GM12873 (cell line): ENCODE measurements at regions not wholly inside any gene's neighbourhood (a gene's known extent, or its start where the extent isn't known, plus 50 kb on each side); places are given as distances from the start of the nearest gene placed in this dataset.

Source experiments
- CTCF ChIP-seq: IDR thresholded peaks from 2 replicates; pipeline ENCODE4 v1.5.1; 2012; ENCODE audit warnings: low read depth, mild to moderate bottlenecking, moderate library complexity, low read length, control low read depth; ENCODE audit not compliant: insufficient read depth; ENCODE audit errors: missing control alignments

GRCh38 chr2:52311862-52312261 lies 1279.9 kb upstream of the NRXN1 start:
- TF ChIP-seq CTCF = no peak

GRCh38 chr2:52308156-52308555 lies 1276.2 kb upstream of the NRXN1 start:
- TF ChIP-seq CTCF = no peak

GRCh38 chr2:52294628-52295027 lies 1262.7 kb upstream of the NRXN1 start:
- TF ChIP-seq CTCF = no peak

- TF ChIP-seq CTCF = no peak
Observed at GRCh38 chr2:52292801-52293200, 1260.9 kb upstream of the NRXN1 start.

- no peak for TF ChIP-seq CTCF
Observed at GRCh38 chr2:52289741-52290140, 1257.8 kb upstream of the NRXN1 start.

GRCh38 chr2:52288596-52288995 lies 1256.7 kb upstream of the NRXN1 start:
- TF ChIP-seq CTCF = no peak

- TF ChIP-seq CTCF = no peak
Observed at GRCh38 chr2:52269696-52270485, 1238.0 kb upstream of the NRXN1 start.
